GM12878 (cell line): ENCODE measurements at regions not wholly inside any gene's neighbourhood (a gene's known extent, or its start where the extent isn't known, plus 50 kb on each side); places are given as distances from the start of the nearest gene placed in this dataset.
A peak's percentile ranks its signal among the peaks of the same experiment; 100 is the strongest.

Experiments
- ATAC-seq: fragments of 200-7000 bp; cut with Tn5 transposase; 3 replicates; pipeline ENCODE4 v1.9.1; 2020; ENCODE audit warnings: mild to moderate bottlenecking, moderate library complexity
- BruUV-seq: library from RNA; stranded (reverse); fragments of 400-500 nt; replicated peaks from 2 replicates; lab custom pipeline; 2021; lab: Mats Ljungman, UMichigan
- CTCF ChIA-PET: fragments of 300-600 bp; sonication (Branson Sonifier 250); formaldehyde crosslinking; extraction: SDS; loops from one replicate; lab custom pipeline; 2021; ENCODE audit warnings: inconsistent platforms; lab: Yijun Ruan, JAX
- POLR2A ChIA-PET: fragments of 350-600 bp; formaldehyde crosslinking; extraction: SDS; loops from one replicate; lab custom pipeline; 2021; ENCODE audit warnings: inconsistent platforms; lab: Charles Lee
- RAD21 ChIA-PET: fragments of 300-600 bp; sonication (Branson Sonifier 250); formaldehyde crosslinking; loops from one replicate; lab custom pipeline; 2023; ENCODE audit warnings: antibody characterized with exemption; ENCODE audit not compliant: unreplicated experiment; lab: Charles Lee
- SMC1A ChIA-PET: fragments of 300-600 bp; sonication (Branson Sonifier 250); formaldehyde crosslinking; loops from one replicate; lab custom pipeline; 2023; ENCODE audit not compliant: unreplicated experiment, uncharacterized antibody; lab: Charles Lee
- DNase-seq: peaks from one replicate; pipeline ENCODE4 v3.0.0-alpha.2; 2011; ENCODE audit warnings: low read depth, low spot score
- FAIRE-seq: peaks from 3 replicates; lab custom pipeline; 2011; peaks lifted over from hg19 to GRCh38; lab: Jason Lieb, UNC
- H2AFZ ChIP-seq: 2 replicates; pipeline ENCODE4 v1.6.0; 2011; ENCODE audit warnings: low read depth, low read length, control low read depth; ENCODE audit not compliant: control insufficient read depth
- H3K27ac ChIP-seq: 2 replicates; pipeline ENCODE4 v1.5.1; 2011; ENCODE audit warnings: control low read depth; ENCODE audit not compliant: control insufficient read depth, insufficient read depth
- H3K27me3 ChIP-seq, 2 experiments: replicated peaks in 1 of 2; 2 replicates each; pipeline versions ENCODE4 v1.6.0 to v1.6.1; 2011; ENCODE audit warnings: low read length in 1 of 2; ENCODE audit not compliant: control insufficient read depth in 2 of 2, insufficient read depth in 2 of 2
- H3K36me3 ChIP-seq, 2 experiments: 2 replicates each; pipeline ENCODE4 v1.5.1; 2011; ENCODE audit warnings: low read length in 1 of 2; ENCODE audit not compliant: control insufficient read depth in 2 of 2, insufficient read depth in 2 of 2
- H3K4me1 ChIP-seq: 2 replicates; pipeline ENCODE4 v1.6.1; 2011; ENCODE audit warnings: mild to moderate bottlenecking, low read length, moderate library complexity, mixed read lengths; ENCODE audit not compliant: control insufficient read depth, insufficient read depth
- H3K4me2 ChIP-seq: 2 replicates; pipeline ENCODE4 v1.6.0; 2011; ENCODE audit warnings: control low read depth; ENCODE audit not compliant: control insufficient read depth, insufficient read depth
- H3K4me3 ChIP-seq: fragments of 200-600 bp; sonication (generic); 2 replicates; pipeline ENCODE4 v1.5.1; 2016
- H3K79me2 ChIP-seq: 2 replicates; pipeline ENCODE4 v1.6.0; 2011; ENCODE audit warnings: low read length; ENCODE audit not compliant: control insufficient read depth, insufficient read depth
- H3K9ac ChIP-seq: 2 replicates; pipeline ENCODE4 v1.8.0; 2011; ENCODE audit warnings: low read length, control low read depth, mixed read lengths; ENCODE audit not compliant: control insufficient read depth, insufficient read depth
- H3K9me3 ChIP-seq: replicated peaks from 3 replicates; pipeline ENCODE4 v1.5.1; 2011; ENCODE audit warnings: mild to moderate bottlenecking, low read length; ENCODE audit not compliant: control insufficient read depth, insufficient read depth
- H4K20me1 ChIP-seq: 2 replicates; pipeline ENCODE4 v1.6.0; 2011; ENCODE audit not compliant: control insufficient read depth, insufficient read depth
- CHD1 ChIP-seq: IDR thresholded peaks from 2 replicates; pipeline ENCODE4 v1.6.1; 2012; ENCODE audit warnings: low read depth, low read length, improper control_type of control experiment
- EP300 ChIP-seq, 2 experiments: fragments of 150-350 bp in 1 of 2; IDR thresholded peaks; 2 replicates each; pipeline ENCODE4 v1.6.1; 2011 to 2012; ENCODE audit warnings: low read depth in 2 of 2, low read length in 2 of 2, borderline replicate concordance in 1 of 2, improper control_type of control experiment in 1 of 2, inconsistent platforms in 1 of 2; ENCODE audit not compliant: control insufficient read depth in 1 of 2
- ETV6 ChIP-seq, 2 experiments: fragments of 450-650 bp in 1 of 2; IDR thresholded peaks in 1 of 2; conservative IDR thresholded peaks in 1 of 2; 2 replicates each; pipeline ENCODE4 v1.6.1; 2014; ENCODE audit warnings: antibody characterized with exemption in 1 of 2, borderline replicate concordance in 1 of 2, low read depth in 1 of 2, mild to moderate bottlenecking in 1 of 2, moderate library complexity in 1 of 2
- FOXK2 ChIP-seq: fragments of 450-650 bp; IDR thresholded peaks from 2 replicates; pipeline ENCODE4 v1.6.1; 2017; ENCODE audit warnings: mild to moderate bottlenecking, moderate library complexity
- IKZF1 ChIP-seq: fragments of 450-650 bp; conservative IDR thresholded peaks from 2 replicates; pipeline ENCODE4 v1.6.1; 2017; ENCODE audit warnings: antibody characterized with exemption, mild to moderate bottlenecking
- KLF5 ChIP-seq: fragments of 450-650 bp; IDR thresholded peaks from 2 replicates; pipeline ENCODE4 v1.6.1; 2014; ENCODE audit warnings: mild to moderate bottlenecking; ENCODE audit not compliant: partially characterized antibody
- MTA2 ChIP-seq: fragments of 450-650 bp; IDR thresholded peaks from 2 replicates; pipeline ENCODE4 v1.6.1; 2016; ENCODE audit warnings: low read depth, mild to moderate bottlenecking, moderate library complexity
- NFIC ChIP-seq: IDR thresholded peaks from 2 replicates; pipeline ENCODE4 v1.6.1; 2012; ENCODE audit warnings: low read depth, mild to moderate bottlenecking, inconsistent platforms, low read length, moderate library complexity
- RAD21 ChIP-seq: IDR thresholded peaks from 2 replicates; pipeline ENCODE4 v1.6.1; 2011; ENCODE audit warnings: mild to moderate bottlenecking, low read depth, low read length, moderate library complexity; ENCODE audit not compliant: insufficient read depth
- SMC3 ChIP-seq: IDR thresholded peaks from 2 replicates; pipeline ENCODE4 v1.6.1; 2011; ENCODE audit warnings: low read length, improper control_type of control experiment, borderline replicate concordance
- ZBED1 ChIP-seq: IDR thresholded peaks from 2 replicates; pipeline ENCODE4 v1.6.1; 2016; ENCODE audit warnings: borderline replicate concordance
- ZZZ3 ChIP-seq: IDR thresholded peaks from 2 replicates; pipeline ENCODE4 v1.6.1; 2011; ENCODE audit warnings: low read depth; ENCODE audit not compliant: control insufficient read depth, insufficient read length
- WGBS: methylation state at CpG from one replicate; pipeline ENCODE4 v1.1.6; 2016; ENCODE audit warnings: low lambda C conversion rate; ENCODE audit not compliant: insufficient replicate concordance, insufficient coverage; ENCODE audit errors: missing lambda C conversion rate; 5-methylcytosine and 5-hydroxymethylcytosine counted together
- in situ Hi-C: fragments of 300-500 bp; cut with MboI; formaldehyde crosslinking; loops from 9 replicates; pipeline ENCODE4 v1.14.3; 2018; ENCODE audit warnings: mixed read lengths
- intact Hi-C: fragments of 100-400 bp; cut with micrococcal nuclease; formaldehyde crosslinking; loops from one replicate; pipeline ENCODE4 v1.14.2; 2022; ENCODE audit not compliant: unreplicated experiment
- TF ChIP-seq, protein P1 (sequence below): fragments of 450-650 bp; formaldehyde crosslinking; IDR thresholded peaks from 2 replicates; pipeline ENCODE4 v1.4.0; 2020; ENCODE audit warnings: mild to moderate bottlenecking, moderate library complexity
- TF ChIP-seq, protein P2 (sequence below): IDR thresholded peaks from 2 replicates; pipeline ENCODE4 v1.6.1; 2012; ENCODE audit warnings: low read length, inconsistent platforms
- TF ChIP-seq, protein P3 (sequence below): fragments of 450-650 bp; formaldehyde crosslinking; IDR thresholded peaks from 2 replicates; pipeline ENCODE4 v1.5.0; 2022; ENCODE audit warnings: mild to moderate bottlenecking, missing genetic modification characterization

DNA sequence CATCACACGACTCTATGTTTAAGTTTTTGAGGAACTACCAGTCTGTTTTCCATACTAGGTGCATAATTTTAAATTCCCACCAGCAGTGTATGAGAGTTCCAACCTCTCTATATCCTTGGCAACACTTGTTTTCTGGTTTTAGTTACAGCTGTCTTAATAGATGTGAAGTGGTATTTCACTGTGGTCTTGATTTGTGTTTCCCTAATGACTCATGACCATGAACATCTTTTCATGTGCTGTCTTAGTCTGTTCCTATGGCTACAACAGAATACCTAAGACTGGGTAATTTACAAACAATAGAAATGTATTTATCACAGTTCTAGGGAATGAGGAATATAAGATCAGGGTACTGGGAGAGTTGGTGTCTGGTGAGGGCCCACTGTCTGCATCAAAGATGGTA lies 51.5 kb upstream of the GPR78 start:
- Histone ChIP-seq H3K36me3 (no peaks in the 10 kb centered on the region), H2AFZ (no peak overlapping the region), H3K79me2 (no peaks in the 10 kb centered on the region), H3K27me3 (no peaks in the 10 kb centered on the region), H3K4me1 (peaks cover 4% of the 10 kb centered on the region), H3K4me3 (no peak overlapping the region), H4K20me1 (no peaks in the 10 kb centered on the region), H3K9ac (no peak overlapping the region), H3K4me2 (no peak overlapping the region), H3K27ac (no peak overlapping the region), H3K9me3 (no peaks in the 10 kb centered on the region; the same call in 2 of the 3 replicates)
- no peak for FAIRE-seq
- ChIA-PET RAD21 (no interaction called here), SMC1A (no interaction called here), POLR2A (interaction anchor here (0.6 kb wide), 1 partner anchor 9 kb away, joined by 6 read pairs; no protein-coding TSS in a partner anchor), CTCF (interaction anchor here (0.6 kb wide), 1 partner anchor 44 kb away, joined by 3 read pairs; no protein-coding TSS in a partner anchor)
- BruUV-seq, result no TSS peak
- no peak for DNase-seq
- peak; percentile 66 for ATAC-seq
- intact Hi-C loops (no loop called here), in situ Hi-C loops (no loop called here)
- 95% methylated on average over 1 of the region's 1 CpG for WGBS
- TF ChIP-seq SMC3 (no peak), FOXK2 (no peak), ZBED1 (no peak), MTA2 (no peak), IKZF1 (no peak), ETV6 (conservative IDR thresholded peaks at IDR 0.05 in 1 of 2, IDR thresholded peaks at IDR 0.05 in 1 of 2; ENCODE audit: borderline replicate concordance in 1 of 2, low read depth in 1 of 2) (no peak), RAD21 (no peak), CHD1 (no peak), ZZZ3 (no peak), KLF5 (no peak), NFIC (no peak), EP300 (IDR thresholded peaks at IDR 0.05; ENCODE audit: borderline replicate concordance in 1 of 2, control insufficient read depth in 1 of 2, low read depth in 2 of 2, low read length in 2 of 2) (no peak; a peak in 1 of 4 replicates)
- TF ChIP-seq, protein P1, sequence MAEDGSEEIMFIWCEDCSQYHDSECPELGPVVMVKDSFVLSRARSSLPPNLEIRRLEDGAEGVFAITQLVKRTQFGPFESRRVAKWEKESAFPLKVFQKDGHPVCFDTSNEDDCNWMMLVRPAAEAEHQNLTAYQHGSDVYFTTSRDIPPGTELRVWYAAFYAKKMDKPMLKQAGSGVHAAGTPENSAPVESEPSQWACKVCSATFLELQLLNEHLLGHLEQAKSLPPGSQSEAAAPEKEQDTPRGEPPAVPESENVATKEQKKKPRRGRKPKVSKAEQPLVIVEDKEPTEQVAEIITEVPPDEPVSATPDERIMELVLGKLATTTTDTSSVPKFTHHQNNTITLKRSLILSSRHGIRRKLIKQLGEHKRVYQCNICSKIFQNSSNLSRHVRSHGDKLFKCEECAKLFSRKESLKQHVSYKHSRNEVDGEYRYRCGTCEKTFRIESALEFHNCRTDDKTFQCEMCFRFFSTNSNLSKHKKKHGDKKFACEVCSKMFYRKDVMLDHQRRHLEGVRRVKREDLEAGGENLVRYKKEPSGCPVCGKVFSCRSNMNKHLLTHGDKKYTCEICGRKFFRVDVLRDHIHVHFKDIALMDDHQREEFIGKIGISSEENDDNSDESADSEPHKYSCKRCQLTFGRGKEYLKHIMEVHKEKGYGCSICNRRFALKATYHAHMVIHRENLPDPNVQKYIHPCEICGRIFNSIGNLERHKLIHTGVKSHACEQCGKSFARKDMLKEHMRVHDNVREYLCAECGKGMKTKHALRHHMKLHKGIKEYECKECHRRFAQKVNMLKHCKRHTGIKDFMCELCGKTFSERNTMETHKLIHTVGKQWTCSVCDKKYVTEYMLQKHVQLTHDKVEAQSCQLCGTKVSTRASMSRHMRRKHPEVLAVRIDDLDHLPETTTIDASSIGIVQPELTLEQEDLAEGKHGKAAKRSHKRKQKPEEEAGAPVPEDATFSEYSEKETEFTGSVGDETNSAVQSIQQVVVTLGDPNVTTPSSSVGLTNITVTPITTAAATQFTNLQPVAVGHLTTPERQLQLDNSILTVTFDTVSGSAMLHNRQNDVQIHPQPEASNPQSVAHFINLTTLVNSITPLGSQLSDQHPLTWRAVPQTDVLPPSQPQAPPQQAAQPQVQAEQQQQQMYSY (CRISPR knock-in tag), result no peak
- TF ChIP-seq, protein P2, sequence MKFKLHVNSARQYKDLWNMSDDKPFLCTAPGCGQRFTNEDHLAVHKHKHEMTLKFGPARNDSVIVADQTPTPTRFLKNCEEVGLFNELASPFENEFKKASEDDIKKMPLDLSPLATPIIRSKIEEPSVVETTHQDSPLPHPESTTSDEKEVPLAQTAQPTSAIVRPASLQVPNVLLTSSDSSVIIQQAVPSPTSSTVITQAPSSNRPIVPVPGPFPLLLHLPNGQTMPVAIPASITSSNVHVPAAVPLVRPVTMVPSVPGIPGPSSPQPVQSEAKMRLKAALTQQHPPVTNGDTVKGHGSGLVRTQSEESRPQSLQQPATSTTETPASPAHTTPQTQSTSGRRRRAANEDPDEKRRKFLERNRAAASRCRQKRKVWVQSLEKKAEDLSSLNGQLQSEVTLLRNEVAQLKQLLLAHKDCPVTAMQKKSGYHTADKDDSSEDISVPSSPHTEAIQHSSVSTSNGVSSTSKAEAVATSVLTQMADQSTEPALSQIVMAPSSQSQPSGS, result no peak
- TF ChIP-seq, protein P3, sequence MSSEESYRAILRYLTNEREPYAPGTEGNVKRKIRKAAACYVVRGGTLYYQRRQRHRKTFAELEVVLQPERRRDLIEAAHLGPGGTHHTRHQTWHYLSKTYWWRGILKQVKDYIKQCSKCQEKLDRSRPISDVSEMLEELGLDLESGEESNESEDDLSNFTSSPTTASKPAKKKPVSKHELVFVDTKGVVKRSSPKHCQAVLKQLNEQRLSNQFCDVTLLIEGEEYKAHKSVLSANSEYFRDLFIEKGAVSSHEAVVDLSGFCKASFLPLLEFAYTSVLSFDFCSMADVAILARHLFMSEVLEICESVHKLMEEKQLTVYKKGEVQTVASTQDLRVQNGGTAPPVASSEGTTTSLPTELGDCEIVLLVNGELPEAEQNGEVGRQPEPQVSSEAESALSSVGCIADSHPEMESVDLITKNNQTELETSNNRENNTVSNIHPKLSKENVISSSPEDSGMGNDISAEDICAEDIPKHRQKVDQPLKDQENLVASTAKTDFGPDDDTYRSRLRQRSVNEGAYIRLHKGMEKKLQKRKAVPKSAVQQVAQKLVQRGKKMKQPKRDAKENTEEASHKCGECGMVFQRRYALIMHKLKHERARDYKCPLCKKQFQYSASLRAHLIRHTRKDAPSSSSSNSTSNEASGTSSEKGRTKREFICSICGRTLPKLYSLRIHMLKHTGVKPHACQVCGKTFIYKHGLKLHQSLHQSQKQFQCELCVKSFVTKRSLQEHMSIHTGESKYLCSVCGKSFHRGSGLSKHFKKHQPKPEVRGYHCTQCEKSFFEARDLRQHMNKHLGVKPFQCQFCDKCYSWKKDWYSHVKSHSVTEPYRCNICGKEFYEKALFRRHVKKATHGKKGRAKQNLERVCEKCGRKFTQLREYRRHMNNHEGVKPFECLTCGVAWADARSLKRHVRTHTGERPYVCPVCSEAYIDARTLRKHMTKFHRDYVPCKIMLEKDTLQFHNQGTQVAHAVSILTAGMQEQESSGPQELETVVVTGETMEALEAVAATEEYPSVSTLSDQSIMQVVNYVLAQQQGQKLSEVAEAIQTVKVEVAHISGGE (CRISPR knock-in tag), result no peak
